HL-60/S4 (cell line): ENCODE measurements at regions not wholly inside any gene's neighbourhood (a gene's known extent, or its start where the extent isn't known, plus 50 kb on each side); places are given as distances from the start of the nearest gene placed in this dataset.
"Not testable (repeated sequence)": the region's sequence is repeated elsewhere in the genome, so short reads cannot be mapped to it uniquely, and the experiment has no call there.

Experiments
- in situ Hi-C: fragments of 300-500 bp; cut with MboI; formaldehyde crosslinking; loops from 2 replicates; pipeline ENCODE4 v1.14.3; 2022; ENCODE audit warnings: low sequenced_read_pairs

DNA sequence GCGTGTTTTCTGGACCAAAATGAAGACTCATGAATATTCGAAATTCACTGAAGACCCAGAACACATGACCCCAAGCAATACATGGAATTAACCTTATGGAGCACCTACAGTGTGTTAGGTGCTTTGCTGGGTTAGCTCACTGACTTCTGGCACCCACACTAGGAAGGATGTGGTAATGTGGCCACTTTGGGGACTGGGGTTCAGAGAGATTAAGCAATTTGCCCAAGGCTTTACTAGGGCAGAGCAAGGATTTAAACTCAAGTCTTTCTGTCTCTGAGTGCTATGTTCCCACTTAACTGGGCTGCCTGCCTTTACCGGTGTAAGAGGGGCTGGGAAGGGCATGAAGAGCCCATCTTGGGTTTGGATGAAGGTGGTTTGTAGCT lies 162.0 kb upstream of the ATP6AP2 start:
- in situ Hi-C loops: no loop called here

DNA sequence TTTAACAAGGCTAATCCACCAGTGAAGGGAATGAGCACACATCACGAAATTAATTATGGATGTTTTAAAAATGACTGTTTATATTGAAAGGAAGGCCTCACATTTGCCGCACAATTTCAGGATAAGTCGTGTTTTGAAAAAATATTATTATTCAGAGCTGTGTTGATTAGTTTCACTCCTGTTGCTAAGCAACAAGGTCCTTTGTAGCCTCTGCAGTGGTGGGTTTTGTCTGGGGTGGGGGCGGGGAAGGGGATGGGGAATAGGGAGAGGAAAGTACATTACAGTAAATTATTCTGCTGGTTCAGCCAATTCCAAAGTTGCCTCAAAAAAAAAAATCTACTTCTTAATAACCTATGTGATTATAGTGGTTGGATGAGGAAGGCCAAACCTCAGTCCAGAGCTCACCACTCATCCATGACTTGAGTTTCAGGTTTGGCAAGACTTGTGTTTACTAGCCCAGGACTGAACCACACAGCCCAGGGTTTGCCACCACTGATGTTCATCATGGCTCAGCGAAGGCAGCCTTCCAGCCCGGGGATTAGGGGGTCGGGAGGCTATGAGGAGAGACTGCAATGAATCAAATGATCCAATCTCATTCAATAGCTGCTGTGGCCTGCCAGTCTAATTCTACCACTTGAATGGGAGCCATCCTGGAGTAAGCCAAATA lies 162.5 kb upstream of the ATP6AP2 start:
- in situ Hi-C loops: no loop called here

DNA sequence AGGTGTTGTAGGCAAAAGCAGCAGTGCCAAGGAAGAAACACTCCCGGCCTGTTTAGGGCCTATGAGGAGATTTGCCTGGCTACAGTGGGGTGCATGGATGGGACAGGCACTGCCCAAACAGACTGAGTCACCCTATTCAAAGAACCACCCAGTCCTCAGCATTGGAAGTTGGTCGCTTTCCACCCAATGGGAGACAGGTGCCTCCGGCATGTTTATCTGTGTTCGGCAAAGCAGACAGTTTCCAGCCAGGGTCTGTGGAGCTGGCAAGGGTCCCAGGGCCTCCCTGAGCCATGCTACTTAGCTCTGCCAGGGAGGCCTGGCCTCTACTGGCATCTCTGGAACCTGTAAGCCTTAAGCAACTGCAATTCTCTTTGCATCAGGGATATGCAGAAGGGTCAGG lies 165.1 kb upstream of the ATP6AP2 start:
- in situ Hi-C loops: no loop called here

DNA sequence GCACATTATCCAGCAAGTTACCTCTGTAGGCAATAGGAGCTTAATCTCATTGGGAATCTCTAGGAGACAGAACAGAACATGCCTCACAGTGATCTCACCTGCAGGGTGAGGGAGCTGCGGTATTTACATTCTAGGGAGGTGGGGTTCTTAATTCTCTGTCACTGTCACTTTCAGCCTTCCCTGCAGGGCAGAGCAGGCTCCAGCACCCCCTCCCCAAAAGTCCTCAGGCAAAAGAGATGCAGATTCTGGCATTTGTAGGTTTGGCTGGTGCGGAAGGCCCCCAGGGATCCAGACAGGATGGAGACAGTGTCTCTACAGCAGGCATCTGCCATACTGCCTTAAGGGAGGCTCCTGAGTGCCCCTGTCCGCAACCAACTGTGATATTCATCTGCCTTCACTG lies 166.4 kb upstream of the ATP6AP2 start:
- in situ Hi-C loops: no loop called here

DNA sequence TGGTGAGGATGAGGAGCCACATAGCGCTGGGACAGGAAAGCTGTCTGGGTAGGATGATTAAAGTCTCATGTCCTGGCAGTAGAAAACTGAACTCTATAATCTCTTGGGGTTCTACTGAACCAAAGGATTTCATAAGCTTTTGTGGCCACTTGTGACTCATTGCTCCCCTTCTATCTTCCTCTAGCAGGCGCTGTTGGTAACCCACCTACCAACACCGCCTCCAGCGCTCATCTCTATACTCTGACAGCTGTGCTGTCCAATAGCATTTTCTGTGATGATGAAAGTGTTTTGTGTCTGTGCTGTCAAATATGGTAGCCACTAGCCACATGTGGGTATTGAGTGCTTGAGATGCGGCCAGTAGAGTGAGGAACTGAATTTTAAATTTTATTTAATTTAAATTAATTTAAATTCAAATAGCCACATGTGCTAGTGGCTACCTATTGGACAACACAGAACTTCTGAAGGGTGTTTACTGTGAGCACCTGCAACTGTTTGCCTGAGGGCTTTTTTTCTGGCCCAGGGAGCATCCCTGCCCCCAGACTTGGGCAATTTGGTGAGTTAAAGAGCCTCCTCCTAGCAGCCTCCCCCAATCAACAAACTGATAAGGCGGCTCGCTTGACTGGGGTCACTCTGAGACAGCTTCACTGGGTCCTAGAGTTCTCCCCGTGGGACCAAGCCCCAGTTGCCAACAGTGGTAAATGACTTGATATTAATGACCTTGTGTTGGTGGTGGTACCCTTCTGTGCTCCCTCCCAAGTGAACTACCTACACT lies 169.2 kb upstream of the ATP6AP2 start:
- in situ Hi-C loops: no loop called here

DNA sequence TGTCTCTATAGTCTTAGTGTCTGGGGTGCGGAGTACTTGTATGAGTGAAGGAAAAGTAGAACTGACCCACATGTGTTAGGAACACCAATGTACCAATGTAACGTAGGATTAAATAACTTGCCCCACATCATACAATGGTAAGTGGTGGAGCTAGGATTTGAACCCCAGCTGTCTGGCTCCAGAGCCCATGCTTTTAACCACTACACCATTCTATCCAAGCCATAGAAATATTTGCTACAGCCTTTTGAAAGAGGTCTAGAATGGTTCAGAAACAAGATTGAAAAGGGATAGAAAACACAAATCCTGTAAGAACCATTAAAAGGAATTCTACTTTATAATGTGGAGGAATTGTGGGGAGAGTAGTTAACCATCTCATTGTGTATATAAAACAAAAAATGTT lies 169.9 kb upstream of the ATP6AP2 start:
- in situ Hi-C loops: no loop called here

DNA sequence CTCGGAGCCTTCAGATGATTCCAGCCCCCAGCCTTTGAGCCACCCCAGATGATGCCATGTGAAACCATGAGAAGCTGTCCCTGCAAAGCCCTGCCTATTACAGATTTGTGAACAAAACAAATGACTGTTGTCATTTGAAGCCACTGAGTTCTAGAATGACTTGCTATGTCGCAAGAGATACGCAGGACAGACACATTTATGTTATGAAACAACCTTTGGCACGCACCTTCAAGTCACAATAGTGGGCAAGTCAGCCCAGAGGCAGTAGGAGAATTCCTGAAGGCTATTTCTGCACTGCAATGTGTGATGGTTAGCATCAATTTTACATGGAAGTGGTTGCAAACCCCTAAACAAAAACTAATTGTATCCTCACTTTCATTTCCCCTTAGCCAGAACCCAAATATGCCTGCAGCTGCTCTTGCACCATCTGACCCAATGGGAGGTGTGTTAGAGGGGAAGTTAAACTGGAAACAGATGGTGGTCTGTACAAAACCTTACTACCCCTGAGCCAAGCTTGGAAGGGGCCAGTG lies 174.4 kb upstream of the ATP6AP2 start:
- in situ Hi-C loops: no loop called here

DNA sequence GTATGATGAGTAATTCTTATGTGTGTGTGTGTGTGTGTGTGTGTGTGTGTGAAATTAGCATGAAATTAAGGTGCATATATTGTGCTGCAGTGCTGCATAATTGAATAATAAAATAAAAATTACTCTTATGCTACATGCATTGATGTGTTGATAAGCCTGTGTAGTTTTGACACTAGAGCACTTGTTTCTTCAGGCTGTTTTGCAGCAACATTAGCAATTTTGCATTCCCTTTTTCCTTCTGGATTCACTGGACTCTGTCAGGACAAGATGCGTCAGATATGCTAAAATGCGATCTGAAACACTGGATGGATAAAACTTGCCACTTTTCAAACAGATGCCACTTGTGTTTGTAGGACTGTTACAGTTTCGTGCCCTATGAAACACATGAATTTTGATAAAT lies 175.4 kb upstream of the ATP6AP2 start:
- in situ Hi-C loops: no loop called here

DNA sequence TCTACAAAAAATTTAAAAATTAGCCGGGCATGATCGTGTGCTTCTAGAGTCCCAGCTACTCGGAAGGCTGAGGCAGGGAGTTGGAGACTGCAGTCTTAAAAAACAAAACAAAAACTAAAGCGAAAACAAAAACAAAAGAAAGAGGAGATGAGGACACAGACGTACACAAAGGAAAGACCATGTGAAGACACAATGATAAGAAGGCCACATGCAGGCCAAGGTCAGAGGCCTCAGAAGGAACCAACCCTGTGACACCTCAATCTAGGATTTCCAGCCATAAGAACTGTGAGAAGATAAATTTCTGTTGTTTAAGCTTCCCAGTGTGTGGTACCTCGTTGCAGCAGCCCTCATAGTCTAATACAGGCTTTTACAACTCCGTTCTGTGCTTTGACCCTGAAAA lies 177.0 kb upstream of the ATP6AP2 start:
- in situ Hi-C loops: no loop called here

DNA sequence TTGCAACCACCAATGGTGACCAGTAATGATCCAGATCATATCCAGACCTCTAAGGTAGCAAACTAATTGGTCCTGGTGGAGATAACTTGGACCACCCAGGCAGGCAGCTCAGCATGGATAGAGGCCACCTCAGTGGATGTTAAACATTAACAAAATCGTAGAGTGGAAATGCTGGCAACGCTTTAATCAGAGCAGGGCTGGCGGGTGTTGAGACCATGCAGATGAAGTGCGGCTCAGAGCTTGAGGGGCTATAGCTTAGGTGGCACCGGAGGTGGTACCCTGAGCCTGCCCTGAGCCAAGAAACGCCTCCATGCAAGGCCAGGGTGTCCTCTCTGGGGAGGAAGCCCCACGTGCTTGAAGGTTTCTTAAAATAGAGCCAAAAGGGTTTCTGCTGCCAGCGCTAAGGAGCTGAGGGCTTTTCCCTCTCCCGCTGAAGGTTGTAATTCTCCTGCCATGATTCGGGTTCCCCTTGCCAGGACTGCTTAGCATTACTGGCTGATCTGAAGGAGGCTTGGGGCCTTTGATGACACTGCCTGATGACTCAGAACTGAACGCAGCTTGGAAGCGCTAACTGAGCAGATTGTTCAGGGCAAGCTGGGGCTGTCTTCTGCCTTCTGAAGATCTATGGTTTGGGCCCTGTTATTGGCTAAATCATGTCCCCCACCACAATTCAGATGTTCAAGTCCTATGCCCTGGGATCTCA lies 177.8 kb upstream of the ATP6AP2 start:
- in situ Hi-C loops: no loop called here

DNA sequence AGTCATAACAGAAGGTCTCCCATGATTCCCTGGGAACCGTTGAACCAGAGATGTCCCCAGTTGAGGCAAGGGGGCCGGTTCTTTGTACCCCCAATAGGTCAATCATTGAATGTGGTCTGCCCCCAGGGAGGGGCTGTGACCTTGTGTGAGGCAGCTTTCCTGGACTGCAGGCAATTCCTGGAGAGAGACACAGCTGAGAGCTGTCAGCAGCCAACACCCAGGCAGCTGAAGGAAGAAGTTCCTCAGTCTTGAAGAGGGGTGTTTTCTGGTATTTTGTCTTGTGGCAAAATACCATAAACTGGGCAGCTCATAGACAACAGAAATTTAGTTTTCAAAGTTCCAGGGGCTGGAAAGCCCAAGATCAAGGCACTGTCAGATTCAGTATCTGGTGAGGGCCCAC lies 185.7 kb upstream of the ATP6AP2 start:
- in situ Hi-C loops: no loop called here

DNA sequence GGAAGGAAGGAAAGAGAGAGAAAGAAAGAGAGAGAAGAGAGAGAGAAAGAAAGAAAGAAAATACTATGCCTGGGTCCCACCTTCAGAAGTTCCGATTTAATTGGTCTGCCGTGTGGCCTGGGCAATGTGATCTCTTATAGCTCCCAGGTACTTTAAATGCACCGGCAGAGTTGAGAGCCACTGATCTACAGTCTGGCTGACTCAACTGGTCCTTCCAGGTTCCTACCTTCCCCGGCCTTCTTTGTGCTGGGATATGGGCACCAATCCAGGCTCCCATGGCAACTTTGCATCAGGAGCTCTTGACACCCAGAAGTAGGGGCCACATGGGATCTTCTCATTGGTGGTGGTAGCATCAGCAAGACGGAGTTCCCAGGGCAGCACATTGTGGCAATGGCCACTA lies 186.5 kb upstream of the ATP6AP2 start:
- in situ Hi-C loops: no loop called here

DNA sequence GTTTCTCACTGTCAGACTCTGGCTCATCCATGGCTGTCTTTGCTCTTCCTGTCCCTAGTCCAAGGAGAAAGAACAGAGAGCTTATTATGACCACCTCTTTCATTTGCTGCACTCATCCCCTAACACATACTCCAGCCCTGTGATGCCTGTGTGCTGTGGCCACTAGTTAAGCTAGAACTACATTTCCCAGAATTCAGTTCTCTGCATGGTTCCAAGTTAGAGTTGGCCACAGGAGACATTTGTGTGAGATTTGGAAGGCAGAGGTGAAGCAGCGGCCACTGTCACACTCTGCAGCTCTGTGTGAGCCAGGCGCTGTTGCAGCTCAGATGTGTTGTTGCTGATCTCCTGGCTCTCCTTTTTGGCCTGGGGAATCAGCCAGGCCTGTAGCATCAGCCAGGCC lies 188.2 kb upstream of the ATP6AP2 start:
- in situ Hi-C loops: no loop called here

DNA sequence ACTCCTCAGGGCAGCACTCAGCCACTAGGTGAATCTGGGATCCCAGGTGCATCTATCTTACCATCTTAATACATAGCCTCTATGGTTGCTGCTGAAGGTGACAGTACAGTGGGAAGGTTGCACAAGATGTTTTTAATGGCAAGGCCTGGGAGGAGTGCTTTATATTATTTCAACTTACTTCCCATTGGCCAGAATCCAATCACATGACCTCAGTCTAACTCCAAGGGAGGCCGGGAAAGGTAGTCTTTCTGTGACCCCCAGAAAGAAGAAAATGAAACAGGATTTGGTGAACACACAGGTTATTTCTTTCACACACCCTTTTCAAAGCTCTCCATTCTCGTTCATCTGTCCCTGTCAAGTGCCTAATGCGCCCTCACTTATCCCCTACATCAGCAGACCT lies 189.1 kb upstream of the ATP6AP2 start:
- in situ Hi-C loops: no loop called here

DNA sequence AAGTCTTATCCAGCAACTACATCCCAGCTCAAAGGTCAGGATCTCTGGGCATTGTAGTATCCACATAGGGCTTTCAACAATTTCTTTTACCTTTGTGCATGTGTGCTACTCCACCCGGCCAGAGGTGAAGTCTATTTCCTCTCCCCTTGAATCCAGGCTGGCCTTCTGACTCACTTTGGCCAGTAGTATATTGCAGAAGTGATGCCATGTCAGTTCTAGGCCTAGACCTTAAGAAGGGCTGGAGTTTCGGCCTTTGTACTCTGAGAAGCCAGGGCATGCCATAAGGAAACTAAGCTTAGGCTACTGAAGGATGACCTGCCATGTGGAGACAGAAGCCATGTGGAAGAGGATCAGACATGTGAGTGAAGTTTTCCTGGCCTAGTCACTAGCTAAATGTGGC lies 191.2 kb upstream of the ATP6AP2 start:
- in situ Hi-C loops: no loop called here

DNA sequence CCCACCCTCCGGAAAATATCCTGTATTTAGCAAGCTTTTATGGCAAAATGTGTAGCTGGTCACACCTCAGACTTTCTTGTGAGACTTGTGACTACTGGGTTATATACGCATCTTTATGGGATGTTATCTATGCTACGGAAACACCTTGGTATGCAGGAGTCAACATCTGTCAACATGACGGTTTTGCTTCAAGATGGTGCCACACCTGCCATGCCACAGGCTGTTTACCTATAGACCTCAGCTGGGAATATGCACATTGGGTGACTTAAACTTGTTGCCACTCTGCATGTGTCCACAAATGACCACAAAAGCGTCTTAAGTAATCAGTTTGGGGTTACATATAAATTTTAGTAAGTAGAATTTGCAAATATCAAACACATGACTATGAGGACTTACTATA lies 192.3 kb upstream of the ATP6AP2 start:
- in situ Hi-C loops: no loop called here

DNA sequence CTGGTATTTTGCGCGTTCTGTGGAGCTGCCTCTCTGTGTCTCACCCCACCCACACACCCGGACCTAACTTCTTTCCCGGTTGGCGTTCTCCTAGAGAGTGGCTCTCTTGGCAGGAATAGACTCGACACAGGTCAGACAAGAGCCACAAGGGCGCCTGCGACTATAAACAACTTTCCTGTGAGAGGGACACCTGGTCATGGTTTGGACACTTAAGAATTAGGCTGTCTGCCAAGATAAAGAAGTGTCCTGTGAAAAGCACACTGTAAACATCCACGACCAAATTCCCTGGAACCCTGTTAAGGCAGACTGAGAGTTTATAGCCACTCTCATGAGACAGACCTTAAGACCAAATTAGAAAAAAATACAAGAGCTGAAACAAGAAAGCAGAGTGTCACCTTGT lies 192.9 kb upstream of the ATP6AP2 start:
- in situ Hi-C loops: not testable (repeated sequence)

DNA sequence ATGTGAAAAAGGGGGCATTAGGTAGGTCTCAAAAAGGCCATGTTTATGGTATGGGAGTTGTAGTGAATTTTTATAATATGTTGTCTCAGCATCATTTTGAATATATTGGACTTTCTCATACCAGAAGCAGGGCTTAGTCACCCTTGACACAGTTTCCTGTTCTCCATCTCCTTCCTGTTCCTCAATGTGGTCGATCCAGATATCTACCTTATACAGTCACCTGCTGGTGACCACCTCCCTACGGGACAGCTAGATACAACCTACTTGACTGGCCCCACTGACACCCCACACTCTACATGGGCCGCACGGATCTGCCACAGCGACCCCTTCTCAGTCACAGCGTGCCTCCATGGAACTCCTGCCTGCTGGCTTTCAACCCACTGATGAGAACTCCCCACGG lies 193.5 kb upstream of the ATP6AP2 start:
- in situ Hi-C loops: not testable (repeated sequence)

DNA sequence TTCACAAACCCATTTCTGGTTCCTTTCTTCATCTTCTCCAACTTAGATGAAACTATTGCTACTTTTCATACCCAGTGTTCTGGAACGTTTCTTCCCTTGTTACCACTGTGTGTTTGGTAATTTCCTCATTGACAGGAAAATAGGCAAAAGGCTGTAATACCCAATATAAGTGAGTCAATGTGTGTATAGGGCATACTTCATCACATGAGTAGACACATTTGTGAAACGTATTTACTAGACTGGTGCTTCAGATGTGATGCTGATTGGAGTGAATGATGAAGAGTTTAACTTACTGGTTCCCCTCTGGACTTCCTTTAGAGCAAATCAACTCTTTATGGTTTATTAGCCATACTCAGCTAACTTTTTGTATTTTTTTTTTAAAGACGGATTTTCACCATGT lies 195.1 kb upstream of the ATP6AP2 start:
- in situ Hi-C loops: no loop called here

DNA sequence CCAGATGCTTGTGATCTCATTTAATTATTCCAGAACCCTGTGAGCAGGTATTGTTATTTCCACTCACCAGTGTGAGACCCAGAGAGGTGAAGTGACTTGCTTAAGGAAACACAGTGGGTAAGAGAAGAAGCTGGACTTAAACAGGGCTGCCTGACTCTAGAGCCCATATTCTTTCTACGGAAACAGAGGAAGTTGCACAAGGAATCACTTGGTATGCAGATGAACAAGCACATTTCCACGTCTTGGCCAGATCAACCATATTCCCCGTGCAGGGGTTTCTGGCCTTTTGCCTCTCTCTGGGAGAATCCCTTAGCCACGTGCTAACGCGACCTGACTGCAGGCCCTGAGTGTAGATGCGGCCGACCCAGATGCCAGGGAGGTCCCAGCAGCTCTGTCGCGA lies 195.5 kb upstream of the ATP6AP2 start:
- in situ Hi-C loops: no loop called here

DNA sequence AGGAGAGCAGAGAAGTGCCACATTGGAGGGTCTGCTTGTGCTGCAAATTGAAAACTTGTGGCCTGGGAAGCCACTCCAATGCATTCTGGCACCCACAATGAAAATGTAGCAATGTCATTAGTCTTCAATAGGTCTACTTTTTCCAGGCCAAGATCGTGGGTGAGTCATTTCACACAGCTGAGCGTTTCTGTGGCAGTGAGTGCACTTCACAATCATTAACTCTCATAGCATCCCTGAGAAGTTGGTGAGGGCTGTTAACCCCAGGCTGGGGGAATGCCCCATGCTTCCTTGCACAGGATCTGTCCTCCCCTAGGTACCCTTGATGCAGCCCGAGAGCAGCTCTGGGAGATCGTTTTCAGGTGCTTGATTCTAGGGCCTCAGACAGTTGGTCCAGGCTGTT lies 196.8 kb upstream of the ATP6AP2 start:
- in situ Hi-C loops: no loop called here

DNA sequence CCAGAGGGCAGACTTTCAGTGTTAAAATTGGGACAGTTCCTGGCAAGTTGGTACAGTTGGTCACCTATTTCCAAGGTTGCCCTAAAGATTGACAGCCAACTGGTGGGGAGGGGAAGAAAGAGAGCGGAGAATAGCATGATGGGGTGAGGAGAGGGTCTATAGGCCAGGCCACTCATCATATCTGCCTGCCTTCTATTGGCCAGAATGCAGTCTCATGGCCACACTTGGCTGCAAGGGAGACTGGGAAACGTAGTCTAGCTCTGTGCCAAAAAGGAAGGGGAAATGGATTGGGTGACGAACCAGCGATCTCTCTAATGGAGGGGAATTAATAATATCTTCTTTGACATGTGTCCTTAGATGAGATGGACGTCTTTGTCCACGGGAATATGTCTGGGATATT lies 197.4 kb upstream of the ATP6AP2 start:
- in situ Hi-C loops: no loop called here
